Liver (tissue), 8 donors: ENCODE measurements at regions not wholly inside any gene's neighbourhood (a gene's known extent, or its start where the extent isn't known, plus 50 kb on each side); places are given as distances from the start of the nearest gene placed in this dataset.

Experiments used
- DNase-seq: peaks from one replicate; pipeline ENCODE4 v3.0.0-alpha.2; 2017; ENCODE audit warnings: low spot score
- H3K27ac ChIP-seq, 2 donors: one replicate each; pipeline ENCODE4 v1.7.0; 2013; ENCODE audit warnings: inconsistent platforms in 2 of 2, low read length in 2 of 2, control low read depth in 1 of 2, low read depth in 1 of 2, mild to moderate bottlenecking in 1 of 2
- H3K27me3 ChIP-seq, 4 donors: one replicate each; pipeline versions ENCODE4 v1.6.1 to v1.7.0; 2013; ENCODE audit warnings: low read length in 3 of 4, inconsistent platforms in 1 of 4, mild to moderate bottlenecking in 1 of 4, moderate library complexity in 1 of 4; ENCODE audit not compliant: control insufficient read depth in 4 of 4, insufficient read depth in 4 of 4
- H3K36me3 ChIP-seq, 4 donors: one replicate each; pipeline versions ENCODE4 v1.6.1 to v1.7.0; 2013; ENCODE audit warnings: low read length in 3 of 4, mild to moderate bottlenecking in 3 of 4, low read depth in 1 of 4, moderate library complexity in 1 of 4; ENCODE audit not compliant: control insufficient read depth in 4 of 4, insufficient read depth in 3 of 4
- H3K4me1 ChIP-seq, 4 donors: one replicate each; pipeline versions ENCODE4 v1.6.1 to v1.7.0; 2013; ENCODE audit warnings: low read length in 3 of 4, mild to moderate bottlenecking in 3 of 4, moderate library complexity in 1 of 4; ENCODE audit not compliant: control insufficient read depth in 4 of 4, insufficient read depth in 4 of 4
- H3K4me3 ChIP-seq, 3 donors: one replicate each; pipeline versions ENCODE4 v1.6.1 to v1.7.0; 2013; ENCODE audit warnings: low read length in 3 of 3, control low read depth in 1 of 3, low read depth in 1 of 3, mild to moderate bottlenecking in 1 of 3
- H3K9ac ChIP-seq, 2 donors: one replicate each; pipeline ENCODE4 v1.7.0; 2013; ENCODE audit warnings: low read length in 2 of 2, mild to moderate bottlenecking in 2 of 2, moderate library complexity in 2 of 2, control low read depth in 1 of 2, low read depth in 1 of 2
- H3K9me3 ChIP-seq, 4 donors: one replicate each; pipeline versions ENCODE4 v1.6.1 to v1.7.0; 2013; ENCODE audit warnings: low read length in 3 of 4; ENCODE audit not compliant: control insufficient read depth in 4 of 4
- EGR1 ChIP-seq, 2 donors: IDR thresholded peaks; 2 replicates each; pipeline ENCODE4 v1.6.1; 2016 to 2018; ENCODE audit warnings: antibody characterized with exemption in 2 of 2, low read depth in 2 of 2
- FOXA2 ChIP-seq: IDR thresholded peaks from 2 replicates; pipeline ENCODE4 v1.6.1; 2016; ENCODE audit warnings: antibody characterized with exemption
- GABPA ChIP-seq, 2 donors: IDR thresholded peaks in 1 of 2; conservative IDR thresholded peaks in 1 of 2; 2 replicates each; pipeline ENCODE4 v1.6.1; 2016; ENCODE audit warnings: antibody characterized with exemption in 2 of 2, mild to moderate bottlenecking in 1 of 2, moderate library complexity in 1 of 2
- HNF4A ChIP-seq, 2 donors: conservative IDR thresholded peaks; 2 replicates each; pipeline ENCODE4 v1.6.1; 2016; ENCODE audit warnings: antibody characterized with exemption in 2 of 2, mild to moderate bottlenecking in 2 of 2
- HNF4G ChIP-seq: IDR thresholded peaks from 2 replicates; pipeline ENCODE4 v1.6.1; 2016; ENCODE audit warnings: antibody characterized with exemption
- JUND ChIP-seq, 2 donors: IDR thresholded peaks; 2 replicates each; pipeline ENCODE4 v1.6.1; 2016; ENCODE audit warnings: antibody characterized with exemption in 2 of 2
- NR2F2 ChIP-seq: IDR thresholded peaks from 2 replicates; pipeline ENCODE4 v1.6.1; 2016; ENCODE audit warnings: antibody characterized with exemption
- RAD21 ChIP-seq, 2 donors: IDR thresholded peaks; 2 replicates each; pipeline ENCODE4 v1.6.1; 2016; ENCODE audit warnings: antibody characterized with exemption in 2 of 2, mild to moderate bottlenecking in 2 of 2
- RXRA ChIP-seq, 2 donors: IDR thresholded peaks; 2 replicates each; pipeline ENCODE4 v1.6.1; 2017 to 2018; ENCODE audit warnings: antibody characterized with exemption in 2 of 2, mild to moderate bottlenecking in 1 of 2
- SP1 ChIP-seq: IDR thresholded peaks from 2 replicates; pipeline ENCODE4 v1.6.1; 2018; ENCODE audit warnings: antibody characterized with exemption, mild to moderate bottlenecking
- WGBS: extraction: QIAGEN DNeasy Blood & Tissue Kit; methylation state at CpG from one replicate; pipeline ENCODE4 v1.1.7; 2013; 5-methylcytosine and 5-hydroxymethylcytosine counted together
- TF ChIP-seq, protein P1 (sequence below): IDR thresholded peaks from 2 replicates; pipeline ENCODE4 v1.6.1; 2016; ENCODE audit warnings: antibody characterized with exemption
- TF ChIP-seq, protein P2 (sequence below): IDR thresholded peaks from 2 replicates; pipeline ENCODE4 v1.6.1; 2016; ENCODE audit warnings: antibody characterized with exemption, mild to moderate bottlenecking
- TF ChIP-seq, protein P3 (sequence below): IDR thresholded peaks from 2 replicates; pipeline ENCODE4 v1.6.1; 2016; ENCODE audit warnings: antibody characterized with exemption
- TF ChIP-seq, protein P4 (sequence below): IDR thresholded peaks from 2 replicates; pipeline ENCODE4 v1.6.1; 2016; ENCODE audit warnings: antibody characterized with exemption
- TF ChIP-seq, protein P5 (sequence below): fragments of 150-350 bp; IDR thresholded peaks from 2 replicates; pipeline ENCODE4 v1.5.1; 2017; ENCODE audit warnings: improper control_type of control experiment, low read depth, low read length; ENCODE audit not compliant: missing input control
- donor health status: healthy.
- donor health status: healthy.
- donor health status: healthy.
- donor health status: healthy.
- donor health status: healthy.

DNA sequence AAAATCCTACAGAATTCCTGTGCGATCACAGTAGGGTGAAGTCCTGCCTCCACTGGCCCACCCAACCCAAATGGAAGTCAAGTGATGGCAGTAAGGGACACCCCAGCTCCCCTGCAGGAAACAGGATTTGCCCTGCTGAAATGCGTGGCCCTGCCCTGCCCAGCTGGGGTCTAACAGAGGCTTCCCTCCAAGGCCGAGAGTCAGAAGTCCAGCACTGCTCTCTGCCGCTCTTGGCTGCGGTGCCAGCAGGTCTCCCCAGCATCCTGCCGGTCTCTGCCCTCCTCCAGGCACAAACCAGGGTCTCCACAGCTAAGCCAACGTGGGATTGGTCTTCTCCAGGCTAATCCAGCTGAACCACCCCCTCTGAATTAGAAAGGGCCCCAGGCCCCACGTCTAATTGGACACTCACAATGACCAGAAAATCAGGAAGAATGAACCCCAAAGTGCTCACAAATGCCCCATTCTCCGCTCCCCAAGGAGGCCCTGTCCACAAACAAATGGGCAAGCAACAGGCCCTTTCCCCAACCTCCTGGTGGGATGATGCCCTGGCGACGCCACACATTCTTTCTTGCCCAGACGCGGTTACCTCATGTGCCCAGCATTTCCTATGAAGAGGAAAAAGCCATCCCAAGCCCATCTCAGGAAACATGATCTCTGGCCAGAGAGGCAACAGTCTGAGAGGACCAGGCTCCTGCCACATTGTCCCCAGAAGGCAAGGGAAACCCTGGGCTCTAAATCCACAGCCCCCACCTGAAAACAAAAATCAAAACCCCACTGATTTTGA lies 117.2 kb downstream of the BANF2 start:
- no peak overlapping the region for H3K4me3 ChIP-seq
- TF ChIP-seq, protein P1, sequence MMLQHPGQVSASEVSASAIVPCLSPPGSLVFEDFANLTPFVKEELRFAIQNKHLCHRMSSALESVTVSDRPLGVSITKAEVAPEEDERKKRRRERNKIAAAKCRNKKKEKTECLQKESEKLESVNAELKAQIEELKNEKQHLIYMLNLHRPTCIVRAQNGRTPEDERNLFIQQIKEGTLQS = no peak
- TF ChIP-seq EGR1 (IDR thresholded peaks at IDR 0.05; ENCODE audit: low read depth in 2 of 2) = no peak
- TF ChIP-seq, protein P2, sequence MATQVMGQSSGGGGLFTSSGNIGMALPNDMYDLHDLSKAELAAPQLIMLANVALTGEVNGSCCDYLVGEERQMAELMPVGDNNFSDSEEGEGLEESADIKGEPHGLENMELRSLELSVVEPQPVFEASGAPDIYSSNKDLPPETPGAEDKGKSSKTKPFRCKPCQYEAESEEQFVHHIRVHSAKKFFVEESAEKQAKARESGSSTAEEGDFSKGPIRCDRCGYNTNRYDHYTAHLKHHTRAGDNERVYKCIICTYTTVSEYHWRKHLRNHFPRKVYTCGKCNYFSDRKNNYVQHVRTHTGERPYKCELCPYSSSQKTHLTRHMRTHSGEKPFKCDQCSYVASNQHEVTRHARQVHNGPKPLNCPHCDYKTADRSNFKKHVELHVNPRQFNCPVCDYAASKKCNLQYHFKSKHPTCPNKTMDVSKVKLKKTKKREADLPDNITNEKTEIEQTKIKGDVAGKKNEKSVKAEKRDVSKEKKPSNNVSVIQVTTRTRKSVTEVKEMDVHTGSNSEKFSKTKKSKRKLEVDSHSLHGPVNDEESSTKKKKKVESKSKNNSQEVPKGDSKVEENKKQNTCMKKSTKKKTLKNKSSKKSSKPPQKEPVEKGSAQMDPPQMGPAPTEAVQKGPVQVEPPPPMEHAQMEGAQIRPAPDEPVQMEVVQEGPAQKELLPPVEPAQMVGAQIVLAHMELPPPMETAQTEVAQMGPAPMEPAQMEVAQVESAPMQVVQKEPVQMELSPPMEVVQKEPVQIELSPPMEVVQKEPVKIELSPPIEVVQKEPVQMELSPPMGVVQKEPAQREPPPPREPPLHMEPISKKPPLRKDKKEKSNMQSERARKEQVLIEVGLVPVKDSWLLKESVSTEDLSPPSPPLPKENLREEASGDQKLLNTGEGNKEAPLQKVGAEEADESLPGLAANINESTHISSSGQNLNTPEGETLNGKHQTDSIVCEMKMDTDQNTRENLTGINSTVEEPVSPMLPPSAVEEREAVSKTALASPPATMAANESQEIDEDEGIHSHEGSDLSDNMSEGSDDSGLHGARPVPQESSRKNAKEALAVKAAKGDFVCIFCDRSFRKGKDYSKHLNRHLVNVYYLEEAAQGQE = no peak
- TF ChIP-seq HNF4A (conservative IDR thresholded peaks at IDR 0.05) = no peak
- no peak for TF ChIP-seq FOXA2
- TF ChIP-seq RAD21 (IDR thresholded peaks at IDR 0.05) = no peak
- TF ChIP-seq GABPA (IDR thresholded peaks at IDR 0.05 in 1 of 2, conservative IDR thresholded peaks at IDR 0.05 in 1 of 2) = no peak
- no peak for TF ChIP-seq JUND (IDR thresholded peaks at IDR 0.05)
- TF ChIP-seq, protein P3, sequence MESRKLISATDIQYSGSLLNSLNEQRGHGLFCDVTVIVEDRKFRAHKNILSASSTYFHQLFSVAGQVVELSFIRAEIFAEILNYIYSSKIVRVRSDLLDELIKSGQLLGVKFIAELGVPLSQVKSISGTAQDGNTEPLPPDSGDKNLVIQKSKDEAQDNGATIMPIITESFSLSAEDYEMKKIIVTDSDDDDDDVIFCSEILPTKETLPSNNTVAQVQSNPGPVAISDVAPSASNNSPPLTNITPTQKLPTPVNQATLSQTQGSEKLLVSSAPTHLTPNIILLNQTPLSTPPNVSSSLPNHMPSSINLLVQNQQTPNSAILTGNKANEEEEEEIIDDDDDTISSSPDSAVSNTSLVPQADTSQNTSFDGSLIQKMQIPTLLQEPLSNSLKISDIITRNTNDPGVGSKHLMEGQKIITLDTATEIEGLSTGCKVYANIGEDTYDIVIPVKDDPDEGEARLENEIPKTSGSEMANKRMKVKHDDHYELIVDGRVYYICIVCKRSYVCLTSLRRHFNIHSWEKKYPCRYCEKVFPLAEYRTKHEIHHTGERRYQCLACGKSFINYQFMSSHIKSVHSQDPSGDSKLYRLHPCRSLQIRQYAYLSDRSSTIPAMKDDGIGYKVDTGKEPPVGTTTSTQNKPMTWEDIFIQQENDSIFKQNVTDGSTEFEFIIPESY = no peak
- TF ChIP-seq RXRA (IDR thresholded peaks at IDR 0.05) = no peak
- TF ChIP-seq, protein P4, sequence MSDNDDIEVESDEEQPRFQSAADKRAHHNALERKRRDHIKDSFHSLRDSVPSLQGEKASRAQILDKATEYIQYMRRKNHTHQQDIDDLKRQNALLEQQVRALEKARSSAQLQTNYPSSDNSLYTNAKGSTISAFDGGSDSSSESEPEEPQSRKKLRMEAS = no peak
- no peak for TF ChIP-seq NR2F2
- TF ChIP-seq SP1 = no peak
- TF ChIP-seq HNF4G = no peak
- TF ChIP-seq, protein P5, sequence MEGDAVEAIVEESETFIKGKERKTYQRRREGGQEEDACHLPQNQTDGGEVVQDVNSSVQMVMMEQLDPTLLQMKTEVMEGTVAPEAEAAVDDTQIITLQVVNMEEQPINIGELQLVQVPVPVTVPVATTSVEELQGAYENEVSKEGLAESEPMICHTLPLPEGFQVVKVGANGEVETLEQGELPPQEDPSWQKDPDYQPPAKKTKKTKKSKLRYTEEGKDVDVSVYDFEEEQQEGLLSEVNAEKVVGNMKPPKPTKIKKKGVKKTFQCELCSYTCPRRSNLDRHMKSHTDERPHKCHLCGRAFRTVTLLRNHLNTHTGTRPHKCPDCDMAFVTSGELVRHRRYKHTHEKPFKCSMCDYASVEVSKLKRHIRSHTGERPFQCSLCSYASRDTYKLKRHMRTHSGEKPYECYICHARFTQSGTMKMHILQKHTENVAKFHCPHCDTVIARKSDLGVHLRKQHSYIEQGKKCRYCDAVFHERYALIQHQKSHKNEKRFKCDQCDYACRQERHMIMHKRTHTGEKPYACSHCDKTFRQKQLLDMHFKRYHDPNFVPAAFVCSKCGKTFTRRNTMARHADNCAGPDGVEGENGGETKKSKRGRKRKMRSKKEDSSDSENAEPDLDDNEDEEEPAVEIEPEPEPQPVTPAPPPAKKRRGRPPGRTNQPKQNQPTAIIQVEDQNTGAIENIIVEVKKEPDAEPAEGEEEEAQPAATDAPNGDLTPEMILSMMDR = no peak
- no peak for DNase-seq
- 95% methylated on average over 13 of the region's 13 CpGs for WGBS
- H3K27me3 ChIP-seq = no peaks in the 10 kb centered on the region
- no peaks in the 10 kb centered on the region for H3K36me3 ChIP-seq
- peaks cover 0 to 5% (median 3%) of the 10 kb centered on the region in 4 donors for H3K4me1 ChIP-seq
- H3K27ac ChIP-seq = no peak overlapping the region
- H3K9me3 ChIP-seq = no peaks in the 10 kb centered on the region
- no peak overlapping the region for H3K9ac ChIP-seq
